ENCODE measurements at regions not wholly inside any gene's neighbourhood (a gene's known extent, or its start where the extent isn't known, plus 50 kb on each side); places are given as distances from the start of the nearest gene placed in this dataset.

- no peak overlapping the region for H3K4me3 Mint-ChIP-seq
- no peaks in the 10 kb centered on the region for H3K9me3 Mint-ChIP-seq
- no peak overlapping the region for H3K27ac Mint-ChIP-seq
- no peaks in the 10 kb centered on the region for H3K4me1 Mint-ChIP-seq (ENCODE audit: low read depth)
- DNase-seq, result no peak
- no peaks in the 10 kb centered on the region for H3K36me3 Mint-ChIP-seq (ENCODE audit: low read depth)
- no peaks in the 10 kb centered on the region for H3K27me3 Mint-ChIP-seq
These were observed 263.1 kb upstream of the HSF2 start for GRCh38 chr6:122136386-122136785.

- no peaks in the 10 kb centered on the region for H3K9me3 Mint-ChIP-seq
- no peak overlapping the region for H3K27ac Mint-ChIP-seq
- H3K4me1 Mint-ChIP-seq (ENCODE audit: low read depth), result no peaks in the 10 kb centered on the region
- no peak overlapping the region for H3K4me3 Mint-ChIP-seq
- H3K36me3 Mint-ChIP-seq (ENCODE audit: low read depth), result no peaks in the 10 kb centered on the region
- H3K27me3 Mint-ChIP-seq, result no peaks in the 10 kb centered on the region
- no peak for DNase-seq
These were observed 259.4 kb upstream of the HSF2 start for GRCh38 chr6:122140031-122140430.

DNA sequence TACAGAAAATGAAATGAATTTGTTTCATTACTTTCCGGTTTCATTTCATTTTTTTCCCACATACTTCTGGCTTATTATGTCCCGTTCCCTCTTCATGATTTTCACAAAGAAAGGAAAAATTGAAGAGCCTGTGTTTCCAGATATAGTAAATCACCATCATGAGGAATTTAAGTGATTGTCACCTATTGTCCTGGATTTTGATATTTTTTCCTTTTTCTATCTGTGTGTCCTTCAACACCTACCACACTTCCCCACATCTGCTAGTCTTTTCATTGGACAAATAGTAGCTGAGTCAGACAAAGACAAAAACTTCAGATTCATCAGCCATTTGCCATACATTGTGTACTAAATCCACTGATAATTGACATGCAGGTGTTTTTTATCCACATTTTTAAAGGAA is 258.2 kb upstream of the HSF2 start:
- Mint-ChIP-seq H3K36me3 (ENCODE audit: low read depth) (no peaks in the 10 kb centered on the region), H3K9me3 (no peaks in the 10 kb centered on the region), H3K4me1 (ENCODE audit: low read depth) (no peaks in the 10 kb centered on the region)

GRCh38 chr6:122143813-122144601 is 255.4 kb upstream of the HSF2 start:
- DNase-seq, result no peak
- no peaks in the 10 kb centered on the region for H3K36me3 Mint-ChIP-seq (ENCODE audit: low read depth)

More for the DNA sequence above, 258.2 kb upstream of the HSF2 start:
- no peak overlapping the region for H3K4me3 Mint-ChIP-seq
- no peaks in the 10 kb centered on the region for H3K27me3 Mint-ChIP-seq
- no peak overlapping the region for H3K27ac Mint-ChIP-seq
- no peak for DNase-seq

GRCh38 chr6:122145246-122145645 is 254.2 kb upstream of the HSF2 start:
- Mint-ChIP-seq H3K4me1 (ENCODE audit: low read depth) (no peaks in the 10 kb centered on the region), H3K36me3 (ENCODE audit: low read depth) (no peaks in the 10 kb centered on the region), H3K4me3 (no peak overlapping the region), H3K27ac (no peak overlapping the region), H3K27me3 (no peaks in the 10 kb centered on the region), H3K9me3 (no peaks in the 10 kb centered on the region)
- no peak for DNase-seq

More at GRCh38 chr6:122143813-122144601, 255.4 kb upstream of the HSF2 start:
- H3K9me3 Mint-ChIP-seq, result no peaks in the 10 kb centered on the region
- H3K4me3 Mint-ChIP-seq, result no peak overlapping the region
- no peaks in the 10 kb centered on the region for H3K4me1 Mint-ChIP-seq (ENCODE audit: low read depth)
- H3K27me3 Mint-ChIP-seq, result no peaks in the 10 kb centered on the region
- no peak overlapping the region for H3K27ac Mint-ChIP-seq

DNA sequence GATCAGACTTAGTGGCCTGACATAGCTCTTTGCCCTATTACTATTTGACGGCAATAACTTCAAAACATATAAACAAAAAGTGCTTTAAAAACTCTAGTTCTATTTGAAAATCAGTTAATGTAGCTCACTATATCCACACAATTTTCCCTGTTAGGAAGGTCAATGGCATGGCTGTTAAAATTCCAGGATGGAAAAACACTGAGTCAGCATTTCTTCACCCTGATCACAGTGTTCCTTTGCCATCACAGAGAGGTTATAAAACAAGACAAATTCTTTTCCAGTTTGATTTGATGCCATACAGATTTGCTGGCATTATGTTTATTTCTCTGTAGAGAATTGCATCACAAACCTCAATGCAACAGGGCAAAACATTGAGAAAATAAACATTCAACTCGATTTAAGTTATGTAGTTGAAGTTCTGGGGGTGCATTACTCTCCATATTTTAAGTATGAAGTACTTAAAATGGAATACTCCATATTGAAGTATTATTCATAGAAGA is 253.7 kb upstream of the HSF2 start:
- H3K36me3 Mint-ChIP-seq (ENCODE audit: low read depth), result no peaks in the 10 kb centered on the region
- H3K4me1 Mint-ChIP-seq (ENCODE audit: low read depth), result no peaks in the 10 kb centered on the region
- no peak overlapping the region for H3K4me3 Mint-ChIP-seq
- no peak overlapping the region for H3K27ac Mint-ChIP-seq
- no peaks in the 10 kb centered on the region for H3K27me3 Mint-ChIP-seq
- no peaks in the 10 kb centered on the region for H3K9me3 Mint-ChIP-seq
- no peak for DNase-seq

DNA sequence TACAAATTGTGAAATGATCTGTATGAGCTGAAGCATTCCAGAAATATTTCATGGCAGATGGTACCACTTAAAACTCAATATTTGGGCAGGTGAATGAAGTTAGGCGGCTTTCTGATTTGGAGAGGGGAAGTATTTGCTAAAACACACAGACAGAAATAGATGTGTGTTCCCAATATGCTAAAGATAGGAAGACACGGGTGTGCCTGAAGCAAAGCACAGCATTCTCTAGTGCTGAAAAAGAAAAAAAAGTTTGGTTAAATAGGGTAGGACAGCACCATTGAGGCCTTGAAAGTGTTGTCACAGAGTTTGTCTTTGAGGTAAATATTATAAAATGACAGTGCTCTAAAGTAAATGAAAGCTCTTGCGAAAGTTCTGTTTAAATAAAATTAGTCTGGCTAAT is 252.2 kb upstream of the HSF2 start:
- no peak for DNase-seq
- H3K27ac Mint-ChIP-seq, result no peak overlapping the region
- H3K4me1 Mint-ChIP-seq (ENCODE audit: low read depth), result no peaks in the 10 kb centered on the region
- no peaks in the 10 kb centered on the region for H3K27me3 Mint-ChIP-seq
- no peaks in the 10 kb centered on the region for H3K36me3 Mint-ChIP-seq (ENCODE audit: low read depth)
- H3K4me3 Mint-ChIP-seq, result no peak overlapping the region
- no peaks in the 10 kb centered on the region for H3K9me3 Mint-ChIP-seq

- no peak overlapping the region for H3K4me3 Mint-ChIP-seq
- H3K27ac Mint-ChIP-seq, result no peak overlapping the region
- H3K9me3 Mint-ChIP-seq, result no peaks in the 10 kb centered on the region
- no peak for DNase-seq
- no peaks in the 10 kb centered on the region for H3K4me1 Mint-ChIP-seq (ENCODE audit: low read depth)
- H3K27me3 Mint-ChIP-seq, result no peaks in the 10 kb centered on the region
- no peaks in the 10 kb centered on the region for H3K36me3 Mint-ChIP-seq (ENCODE audit: low read depth)
These were observed 248.4 kb upstream of the HSF2 start for GRCh38 chr6:122151066-122151465.

GRCh38 chr6:122151763-122152162 is 247.7 kb upstream of the HSF2 start:
- DNase-seq, result no peak
- no peaks in the 10 kb centered on the region for H3K36me3 Mint-ChIP-seq (ENCODE audit: low read depth)
- H3K27me3 Mint-ChIP-seq, result no peaks in the 10 kb centered on the region
- H3K27ac Mint-ChIP-seq, result no peak overlapping the region
- no peaks in the 10 kb centered on the region for H3K9me3 Mint-ChIP-seq
- no peak overlapping the region for H3K4me3 Mint-ChIP-seq
- H3K4me1 Mint-ChIP-seq (ENCODE audit: low read depth), result no peaks in the 10 kb centered on the region

- Mint-ChIP-seq H3K4me1 (ENCODE audit: low read depth) (no peaks in the 10 kb centered on the region), H3K27me3 (no peaks in the 10 kb centered on the region), H3K9me3 (no peaks in the 10 kb centered on the region), H3K27ac (no peak overlapping the region), H3K4me3 (no peak overlapping the region), H3K36me3 (ENCODE audit: low read depth) (no peaks in the 10 kb centered on the region)
- DNase-seq, result no peak
These were observed 245.9 kb upstream of the HSF2 start for GRCh38 chr6:122153557-122153956.

DNA sequence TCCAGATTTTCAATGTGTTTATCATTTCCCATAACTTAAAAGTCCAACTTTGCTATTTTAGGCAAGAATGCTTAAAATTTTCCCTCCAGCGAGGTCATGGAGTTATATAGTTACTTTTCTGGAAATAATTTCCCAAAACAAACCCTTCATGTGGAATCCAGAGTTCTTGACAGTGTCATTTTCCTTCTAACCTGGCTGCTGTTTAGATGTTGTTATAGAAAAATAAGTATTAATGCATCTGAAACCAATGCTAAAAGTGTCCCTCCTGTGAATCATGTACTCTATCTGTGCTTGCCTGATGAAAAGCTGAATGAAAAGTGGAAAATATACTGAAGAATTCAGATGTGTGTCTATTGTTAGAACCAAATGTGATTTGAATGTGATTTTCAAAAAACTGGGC is 245.3 kb upstream of the HSF2 start:
- no peaks in the 10 kb centered on the region for H3K27me3 Mint-ChIP-seq
- H3K36me3 Mint-ChIP-seq (ENCODE audit: low read depth), result no peaks in the 10 kb centered on the region
- no peaks in the 10 kb centered on the region for H3K9me3 Mint-ChIP-seq
- no peak overlapping the region for H3K4me3 Mint-ChIP-seq
- H3K4me1 Mint-ChIP-seq (ENCODE audit: low read depth), result no peaks in the 10 kb centered on the region
- no peak overlapping the region for H3K27ac Mint-ChIP-seq
- no peak for DNase-seq

- H3K4me3 Mint-ChIP-seq, result no peak overlapping the region
- H3K27me3 Mint-ChIP-seq, result no peaks in the 10 kb centered on the region
- H3K27ac Mint-ChIP-seq, result no peak overlapping the region
- no peaks in the 10 kb centered on the region for H3K9me3 Mint-ChIP-seq
- no peak for DNase-seq
- no peaks in the 10 kb centered on the region for H3K4me1 Mint-ChIP-seq (ENCODE audit: low read depth)
- no peaks in the 10 kb centered on the region for H3K36me3 Mint-ChIP-seq (ENCODE audit: low read depth)
These were observed 244.4 kb upstream of the HSF2 start for GRCh38 chr6:122154912-122155575.

DNA sequence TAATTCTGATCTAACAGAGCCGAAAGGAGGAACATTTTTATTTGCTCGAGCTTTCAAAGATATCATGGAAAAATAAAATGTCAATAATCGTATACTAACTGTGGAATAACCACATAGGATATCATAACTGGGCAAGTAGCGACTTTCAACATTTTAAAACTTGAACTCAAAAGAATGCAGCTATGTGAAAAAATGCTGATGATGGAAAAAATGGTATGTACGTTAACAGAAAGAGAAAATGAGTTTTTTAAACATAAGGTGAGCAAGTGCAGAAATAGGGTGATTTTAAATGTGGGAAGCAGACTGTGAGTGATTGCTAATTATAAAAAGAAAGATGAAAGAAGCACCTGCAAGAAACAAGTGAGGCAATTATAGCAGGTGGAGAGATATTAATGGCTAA is 238.3 kb upstream of the HSF2 start:
- no peak for DNase-seq
- H3K36me3 Mint-ChIP-seq (ENCODE audit: low read depth), result no peaks in the 10 kb centered on the region
- no peak overlapping the region for H3K4me3 Mint-ChIP-seq
- H3K27me3 Mint-ChIP-seq, result no peaks in the 10 kb centered on the region
- no peaks in the 10 kb centered on the region for H3K4me1 Mint-ChIP-seq (ENCODE audit: low read depth)
- H3K27ac Mint-ChIP-seq, result no peak overlapping the region
- no peaks in the 10 kb centered on the region for H3K9me3 Mint-ChIP-seq

GRCh38 chr6:122165014-122165413 is 234.4 kb upstream of the HSF2 start:
- Mint-ChIP-seq H3K36me3 (ENCODE audit: low read depth) (no peaks in the 10 kb centered on the region), H3K27me3 (no peaks in the 10 kb centered on the region), H3K27ac (no peak overlapping the region), H3K4me3 (no peak overlapping the region), H3K9me3 (no peaks in the 10 kb centered on the region), H3K4me1 (ENCODE audit: low read depth) (no peaks in the 10 kb centered on the region)
- no peak for DNase-seq

- no peak for DNase-seq
- H3K27ac Mint-ChIP-seq, result no peak overlapping the region
- H3K9me3 Mint-ChIP-seq, result no peaks in the 10 kb centered on the region
- H3K27me3 Mint-ChIP-seq, result no peaks in the 10 kb centered on the region
- no peaks in the 10 kb centered on the region for H3K36me3 Mint-ChIP-seq (ENCODE audit: low read depth)
- no peak overlapping the region for H3K4me3 Mint-ChIP-seq
- H3K4me1 Mint-ChIP-seq (ENCODE audit: low read depth), result no peaks in the 10 kb centered on the region
These were observed 229.2 kb upstream of the HSF2 start for GRCh38 chr6:122170274-122170673.
